BE2C (cell line): ENCODE measurements at regions not wholly inside any gene's neighbourhood (a gene's known extent, or its start where the extent isn't known, plus 50 kb on each side); places are given as distances from the start of the nearest gene placed in this dataset.
"Not testable (repeated sequence)": the region's sequence is repeated elsewhere in the genome, so short reads cannot be mapped to it uniquely, and the experiment has no call there.

Source experiments
- DNase-seq: peaks from one replicate; pipeline ENCODE4 v3.0.0-alpha.2; 2020
- H3K27me3 ChIP-seq: fragments of 250-450 bp; sonication (Bioruptor Pico); 2 replicates; pipeline ENCODE4 v1.5.1; 2020; ENCODE audit warnings: mild to moderate bottlenecking
- H3K36me3 ChIP-seq: fragments of 250-450 bp; sonication (Bioruptor Pico); 2 replicates; pipeline ENCODE4 v1.5.1; 2020; ENCODE audit warnings: mild to moderate bottlenecking
- H3K4me1 ChIP-seq: fragments of 250-450 bp; sonication (Bioruptor Pico); 2 replicates; pipeline ENCODE4 v1.5.1; 2020
- H3K4me3 ChIP-seq: 2 replicates; pipeline ENCODE4 v1.5.1; 2011; ENCODE audit warnings: low read depth, low read length
- H3K9me3 ChIP-seq: fragments of 250-450 bp; sonication (Bioruptor Pico); 2 replicates; pipeline ENCODE4 v1.5.1; 2020
- TF ChIP-seq, protein P1 (sequence below): IDR thresholded peaks from 2 replicates; pipeline ENCODE4 v1.5.1; 2012; ENCODE audit warnings: mild to moderate bottlenecking, low read depth, low read length

DNA sequence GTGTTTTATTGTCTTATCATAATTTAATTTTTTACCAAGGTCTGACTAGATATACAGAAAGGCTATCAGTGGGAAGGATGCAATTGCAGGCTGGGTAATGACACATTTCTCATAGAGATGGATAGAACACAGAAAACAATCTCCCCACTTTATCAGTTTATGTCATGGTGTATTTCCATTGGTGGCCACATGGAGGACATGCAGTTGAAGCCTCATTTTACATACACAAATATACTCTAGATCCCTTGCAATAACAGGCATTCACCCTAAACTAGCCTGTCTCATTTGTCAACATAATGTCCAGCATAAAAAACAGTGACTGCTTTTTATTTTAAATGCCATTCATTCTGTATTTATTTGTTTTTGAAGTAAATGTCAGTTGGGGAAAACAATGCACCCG lies 526.3 kb downstream of the GABRG2 start:
- TF ChIP-seq, protein P1, sequence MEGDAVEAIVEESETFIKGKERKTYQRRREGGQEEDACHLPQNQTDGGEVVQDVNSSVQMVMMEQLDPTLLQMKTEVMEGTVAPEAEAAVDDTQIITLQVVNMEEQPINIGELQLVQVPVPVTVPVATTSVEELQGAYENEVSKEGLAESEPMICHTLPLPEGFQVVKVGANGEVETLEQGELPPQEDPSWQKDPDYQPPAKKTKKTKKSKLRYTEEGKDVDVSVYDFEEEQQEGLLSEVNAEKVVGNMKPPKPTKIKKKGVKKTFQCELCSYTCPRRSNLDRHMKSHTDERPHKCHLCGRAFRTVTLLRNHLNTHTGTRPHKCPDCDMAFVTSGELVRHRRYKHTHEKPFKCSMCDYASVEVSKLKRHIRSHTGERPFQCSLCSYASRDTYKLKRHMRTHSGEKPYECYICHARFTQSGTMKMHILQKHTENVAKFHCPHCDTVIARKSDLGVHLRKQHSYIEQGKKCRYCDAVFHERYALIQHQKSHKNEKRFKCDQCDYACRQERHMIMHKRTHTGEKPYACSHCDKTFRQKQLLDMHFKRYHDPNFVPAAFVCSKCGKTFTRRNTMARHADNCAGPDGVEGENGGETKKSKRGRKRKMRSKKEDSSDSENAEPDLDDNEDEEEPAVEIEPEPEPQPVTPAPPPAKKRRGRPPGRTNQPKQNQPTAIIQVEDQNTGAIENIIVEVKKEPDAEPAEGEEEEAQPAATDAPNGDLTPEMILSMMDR = peak; percentile 60
- DNase-seq = peak; percentile 30

DNA sequence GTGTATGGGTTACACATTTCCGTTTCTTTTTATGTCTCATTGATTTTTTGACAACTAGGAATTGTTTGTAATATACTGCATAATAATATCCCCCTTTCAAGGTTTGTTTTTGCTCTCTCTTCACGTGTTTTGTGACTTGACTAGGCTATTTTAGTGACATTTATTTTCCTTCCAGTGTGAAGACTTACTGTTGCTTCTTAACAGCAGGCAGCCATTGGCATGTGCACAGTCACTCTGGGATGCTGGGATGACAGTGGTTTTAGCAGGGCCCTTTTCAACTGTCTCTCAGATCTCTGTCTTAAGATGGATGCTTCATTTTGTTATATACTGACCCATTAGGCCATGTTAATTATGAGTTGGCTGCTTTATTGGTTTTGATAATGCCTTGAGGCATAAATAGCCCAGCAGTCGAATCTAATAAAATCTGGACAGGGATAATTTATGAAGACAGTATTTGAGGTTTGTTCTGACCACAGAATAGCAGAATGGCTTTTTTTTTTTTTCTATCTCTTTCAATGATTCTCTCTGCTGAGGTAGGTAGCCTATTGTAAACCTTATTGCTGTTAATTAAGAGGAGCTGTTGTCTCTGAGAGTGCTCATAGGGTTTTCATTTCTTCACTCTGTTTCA lies 536.0 kb downstream of the GABRG2 start:
- TF ChIP-seq, protein P1 = no peak
- no peak overlapping the region for H3K4me3 ChIP-seq
- no peaks in the 10 kb centered on the region for H3K9me3 ChIP-seq
- DNase-seq = no peak
- no peaks in the 10 kb centered on the region for H3K27me3 ChIP-seq
- H3K36me3 ChIP-seq = no peaks in the 10 kb centered on the region
- peaks cover 9% of the 10 kb centered on the region for H3K4me1 ChIP-seq

More for the DNA sequence above, 526.3 kb downstream of the GABRG2 start:
- Histone ChIP-seq H3K27me3 (no peaks in the 10 kb centered on the region), H3K36me3 (no peaks in the 10 kb centered on the region), H3K4me1 (no peaks in the 10 kb centered on the region), H3K9me3 (no peaks in the 10 kb centered on the region; the same call in 1 of the 2 replicates), H3K4me3 (no peak overlapping the region)

DNA sequence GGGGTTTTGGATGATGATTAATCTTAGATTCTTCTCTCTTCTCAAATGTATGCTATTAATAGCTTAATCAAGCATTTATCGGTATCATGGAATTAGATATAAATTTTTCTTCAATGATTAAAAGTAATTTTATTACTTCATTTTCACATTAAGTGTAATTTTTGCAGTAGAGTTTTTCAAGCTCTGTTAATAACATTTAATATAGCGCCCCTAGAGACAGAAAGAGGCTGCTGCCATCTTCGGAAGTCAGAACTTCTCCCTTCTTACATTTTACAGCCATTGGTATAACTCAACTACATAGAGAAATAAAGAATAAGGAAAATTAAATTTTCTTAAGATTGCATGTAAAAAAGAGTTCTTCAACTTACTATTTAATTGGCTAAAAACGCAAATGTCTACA lies 540.3 kb downstream of the GABRG2 start:
- H3K9me3 ChIP-seq = no peaks in the 10 kb centered on the region
- DNase-seq = no peak
- H3K4me1 ChIP-seq = peaks cover 9% of the 10 kb centered on the region
- H3K27me3 ChIP-seq = no peaks in the 10 kb centered on the region
- no peak overlapping the region for H3K4me3 ChIP-seq
- H3K36me3 ChIP-seq = no peaks in the 10 kb centered on the region
- TF ChIP-seq, protein P1 = peak; percentile 31

DNA sequence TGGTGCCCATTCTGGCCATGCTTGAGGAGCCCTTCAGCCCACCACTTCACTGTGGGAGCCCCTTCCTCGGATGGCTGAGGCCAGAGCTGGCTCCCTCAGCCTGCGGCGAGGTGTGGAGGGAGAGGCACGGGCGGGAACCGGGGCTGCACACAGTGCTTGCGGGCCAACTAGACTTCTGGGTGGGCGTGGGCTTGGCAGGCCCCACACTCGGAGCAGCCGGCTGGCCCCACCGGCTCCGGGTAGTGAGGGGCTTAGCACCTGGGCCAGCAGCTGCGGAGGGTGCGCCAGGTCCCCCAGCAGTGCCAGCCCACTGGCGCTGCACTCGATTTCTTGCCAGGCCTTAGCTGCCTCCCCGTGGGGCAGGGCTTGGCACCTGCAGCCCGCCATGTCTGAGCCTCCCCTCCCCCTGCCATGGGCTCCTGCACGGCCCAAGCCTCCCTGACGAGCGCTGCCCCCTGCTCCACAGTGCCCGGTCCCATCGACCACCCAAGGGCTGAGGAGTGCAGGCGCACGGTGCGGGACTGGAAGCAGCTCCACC lies 554.2 kb downstream of the GABRG2 start:
- not testable (repeated sequence) for H3K27me3 ChIP-seq, H3K36me3 ChIP-seq, DNase-seq, H3K9me3 ChIP-seq, H3K4me1 ChIP-seq, H3K4me3 ChIP-seq

DNA sequence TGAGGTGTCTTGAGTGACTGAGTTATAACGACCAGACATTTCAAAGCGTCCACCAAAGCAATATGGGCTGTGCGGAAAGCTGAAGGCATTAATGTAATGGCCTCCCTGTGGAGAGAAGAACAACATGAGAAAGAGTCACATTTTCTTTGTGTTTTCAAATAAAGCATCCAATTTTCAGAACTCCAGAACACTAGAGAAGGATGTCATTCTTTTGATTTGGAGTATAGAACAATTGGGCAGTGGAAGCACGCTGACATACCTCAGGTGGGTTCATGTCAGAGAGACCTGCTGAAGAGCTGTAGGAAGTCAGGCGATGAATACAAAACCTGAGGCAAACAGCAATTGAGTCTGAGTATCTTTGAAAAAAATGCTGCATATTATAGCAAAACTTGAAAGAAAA lies 556.5 kb downstream of the GABRG2 start:
- TF ChIP-seq, protein P1 = no peak
- no peak overlapping the region for H3K4me3 ChIP-seq
- H3K9me3 ChIP-seq = no peaks in the 10 kb centered on the region; the same call in 1 of the 2 replicates
- no peak for DNase-seq
- H3K4me1 ChIP-seq = no peaks in the 10 kb centered on the region
- H3K27me3 ChIP-seq = no peaks in the 10 kb centered on the region
- no peaks in the 10 kb centered on the region for H3K36me3 ChIP-seq

DNA sequence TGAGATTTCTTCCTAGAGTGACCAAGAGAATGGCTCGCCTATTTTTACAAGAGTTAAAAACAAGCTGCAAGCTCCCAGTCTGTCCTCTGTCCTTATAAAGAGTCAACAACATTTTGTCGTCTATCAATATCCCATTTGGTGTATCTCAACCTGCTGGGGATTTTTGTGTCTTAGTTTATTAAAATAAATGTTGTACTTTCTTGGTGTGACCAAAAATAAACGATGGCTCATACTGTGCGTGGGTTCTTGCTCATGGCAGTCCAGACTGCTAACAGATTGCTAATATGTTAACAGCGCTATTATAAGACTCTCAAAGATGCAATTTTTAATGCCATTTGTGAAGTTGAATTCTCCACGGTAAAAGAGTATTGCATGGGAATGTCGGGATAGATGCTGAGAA lies 569.9 kb downstream of the GABRG2 start:
- TF ChIP-seq, protein P1 = no peak
- Histone ChIP-seq H3K4me1 (no peaks in the 10 kb centered on the region), H3K4me3 (no peak overlapping the region), H3K27me3 (no peaks in the 10 kb centered on the region), H3K9me3 (no peaks in the 10 kb centered on the region), H3K36me3 (no peaks in the 10 kb centered on the region)
- no peak for DNase-seq

DNA sequence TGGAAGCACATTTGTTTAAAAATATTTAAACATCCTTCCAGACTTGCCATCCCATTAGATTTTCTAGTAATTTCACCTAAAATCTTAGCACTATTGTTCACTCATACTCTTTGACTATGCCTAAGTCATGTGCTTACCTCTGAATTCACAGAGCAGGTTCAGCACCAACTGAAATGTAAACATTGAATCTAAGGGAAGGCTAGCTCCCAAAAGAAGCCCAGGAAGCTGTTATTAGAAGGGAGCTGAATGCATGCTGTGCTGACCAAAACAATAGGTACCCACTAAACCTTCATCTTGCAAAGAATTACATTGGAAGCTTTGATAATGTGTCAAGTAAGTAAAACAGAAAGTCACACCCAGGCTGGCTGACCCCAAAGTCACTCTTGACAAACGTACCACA lies 571.3 kb downstream of the GABRG2 start:
- Histone ChIP-seq H3K27me3 (no peaks in the 10 kb centered on the region), H3K4me1 (no peaks in the 10 kb centered on the region), H3K9me3 (no peaks in the 10 kb centered on the region), H3K36me3 (no peaks in the 10 kb centered on the region), H3K4me3 (no peak overlapping the region)
- TF ChIP-seq, protein P1 = no peak
- DNase-seq = no peak
